Immature natural killer cell (primary cell): ENCODE measurements at regions not wholly inside any gene's neighbourhood (a gene's known extent, or its start where the extent isn't known, plus 50 kb on each side); places are given as distances from the start of the nearest gene placed in this dataset.

ENCODE experiments used
- DNase-seq, 3 donors: peaks; one replicate each; pipeline ENCODE4 v3.0.0; 2022; ENCODE audit warnings: mixed read lengths in 1 of 3
- H3K27ac Mint-ChIP-seq, 6 donors: one replicate each; pipeline ENCODE4 v1.8.0; 2020; ENCODE audit warnings: mixed read lengths in 6 of 6, mild to moderate bottlenecking in 5 of 6, inconsistent platforms in 4 of 6, moderate library complexity in 3 of 6
- H3K27me3 Mint-ChIP-seq, 3 donors: one replicate each; pipeline ENCODE4 v1.8.0; 2020 to 2021; ENCODE audit warnings: low read depth in 3 of 3, mild to moderate bottlenecking in 3 of 3, mixed read lengths in 3 of 3, moderate library complexity in 3 of 3, inconsistent platforms in 1 of 3
- H3K36me3 Mint-ChIP-seq, 3 donors: one replicate each; pipeline ENCODE4 v1.8.0; 2020; ENCODE audit warnings: mixed read lengths in 3 of 3, inconsistent platforms in 2 of 3, mild to moderate bottlenecking in 2 of 3
- H3K4me1 Mint-ChIP-seq, 2 donors: one replicate each; pipeline ENCODE4 v1.8.0; 2020; ENCODE audit warnings: inconsistent platforms in 2 of 2, mild to moderate bottlenecking in 2 of 2, mixed read lengths in 2 of 2, moderate library complexity in 1 of 2
- H3K4me3 Mint-ChIP-seq, 5 donors: one replicate each; pipeline ENCODE4 v1.8.0; 2020; ENCODE audit warnings: mild to moderate bottlenecking in 5 of 5, mixed read lengths in 5 of 5, inconsistent platforms in 3 of 5, moderate library complexity in 3 of 5
- H3K9me3 Mint-ChIP-seq, 6 donors: one replicate each; pipeline ENCODE4 v1.8.0; 2020; ENCODE audit warnings: mild to moderate bottlenecking in 6 of 6, mixed read lengths in 6 of 6, inconsistent platforms in 4 of 6, moderate library complexity in 3 of 6

GRCh38 chr14:53896726-53897125 lies 59.9 kb downstream of the BMP4 start:
- Mint-ChIP-seq H3K9me3 (peaks cover 0 to 6% (median under 1%) of the 10 kb centered on the region in 6 donors), H3K4me3 (no peak overlapping the region), H3K4me1 (no peaks in the 10 kb centered on the region)

GRCh38 chr14:53894456-53894855 lies 62.2 kb downstream of the BMP4 start:
- H3K4me1 Mint-ChIP-seq = no peaks in the 10 kb centered on the region
- no peak overlapping the region for H3K4me3 Mint-ChIP-seq

More at GRCh38 chr14:53896726-53897125, 59.9 kb downstream of the BMP4 start:
- H3K36me3 Mint-ChIP-seq = no peaks in the 10 kb centered on the region
- no peaks in the 10 kb centered on the region for H3K27me3 Mint-ChIP-seq
- no peak overlapping the region for H3K27ac Mint-ChIP-seq
- no peak for DNase-seq

DNA sequence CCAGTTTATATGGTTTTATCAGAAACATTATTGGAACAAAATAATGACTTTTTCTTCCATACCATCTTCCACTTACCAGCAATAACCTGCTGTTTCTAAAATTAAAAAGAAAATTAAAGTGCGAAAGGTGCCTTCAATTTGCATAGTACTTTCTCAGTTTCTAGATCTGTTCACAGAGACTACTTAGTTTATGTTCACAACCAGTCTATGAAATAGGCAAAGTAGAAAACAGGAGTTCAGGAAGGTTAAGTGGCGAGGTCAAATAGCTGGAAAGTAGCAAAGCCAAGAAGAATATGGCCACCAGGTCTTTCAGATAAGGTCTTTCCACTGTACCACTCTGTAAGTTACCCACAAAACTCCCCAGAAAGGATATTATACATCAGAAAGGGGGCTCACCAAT lies 63.3 kb downstream of the BMP4 start:
- H3K9me3 Mint-ChIP-seq = peaks cover 0 to 3% (median 0%) of the 10 kb centered on the region in 6 donors
- H3K27me3 Mint-ChIP-seq = peaks cover 0 to 1% (median 0%) of the 10 kb centered on the region in 3 donors
- no peak overlapping the region for H3K4me3 Mint-ChIP-seq
- no peak overlapping the region for H3K27ac Mint-ChIP-seq
- no peaks in the 10 kb centered on the region for H3K36me3 Mint-ChIP-seq
- no peak for DNase-seq
- no peaks in the 10 kb centered on the region for H3K4me1 Mint-ChIP-seq

More at GRCh38 chr14:53894456-53894855, 62.2 kb downstream of the BMP4 start:
- Mint-ChIP-seq H3K9me3 (peaks cover 0 to 7% (median 0%) of the 10 kb centered on the region in 6 donors), H3K36me3 (no peaks in the 10 kb centered on the region), H3K27me3 (no peaks in the 10 kb centered on the region), H3K27ac (no peak overlapping the region)
- DNase-seq = no peak

GRCh38 chr14:53890611-53891101 lies 66.0 kb downstream of the BMP4 start:
- no peak for DNase-seq
- no peak overlapping the region for H3K27ac Mint-ChIP-seq
- H3K4me3 Mint-ChIP-seq = no peak overlapping the region
- no peaks in the 10 kb centered on the region for H3K4me1 Mint-ChIP-seq
- H3K9me3 Mint-ChIP-seq = peaks cover 3 to 6% (median 5%) of the 10 kb centered on the region in 6 donors
- peaks cover 0 to 1% (median 0%) of the 10 kb centered on the region in 3 donors for H3K27me3 Mint-ChIP-seq
- no peaks in the 10 kb centered on the region for H3K36me3 Mint-ChIP-seq

GRCh38 chr14:53888535-53889386 lies 67.9 kb downstream of the BMP4 start:
- no peaks in the 10 kb centered on the region for H3K36me3 Mint-ChIP-seq
- H3K27me3 Mint-ChIP-seq = peaks cover 0 to 1% (median 0%) of the 10 kb centered on the region in 3 donors
- H3K4me3 Mint-ChIP-seq = no peak overlapping the region
- peaks cover 3 to 6% (median 5%) of the 10 kb centered on the region in 6 donors for H3K9me3 Mint-ChIP-seq
- no peaks in the 10 kb centered on the region for H3K4me1 Mint-ChIP-seq
- no peak for DNase-seq
- H3K27ac Mint-ChIP-seq = no peak overlapping the region

DNA sequence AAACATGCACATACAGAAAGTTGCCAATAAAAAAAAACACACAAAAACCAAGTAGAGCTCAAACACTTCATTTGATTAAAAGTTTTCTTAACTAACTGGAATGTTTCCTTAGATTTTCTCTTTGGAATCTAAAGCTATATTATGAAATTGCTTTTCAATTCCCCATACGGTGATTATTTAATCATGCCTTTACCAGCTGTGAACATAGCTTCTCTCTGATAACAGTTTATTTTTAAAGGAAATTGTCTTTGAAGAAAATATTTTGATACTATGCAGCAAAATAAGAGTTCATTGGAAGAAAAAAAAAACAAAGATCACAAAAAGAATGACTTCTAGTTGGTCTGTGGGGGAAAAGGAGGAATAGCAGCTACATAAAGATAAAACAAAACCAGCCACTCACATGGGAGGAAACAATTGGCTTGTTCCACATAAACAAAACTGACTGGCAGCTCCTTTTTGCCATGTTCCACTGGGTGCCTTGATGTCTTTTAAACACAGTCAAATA lies 71.4 kb downstream of the BMP4 start:
- no peak overlapping the region for H3K4me3 Mint-ChIP-seq
- H3K27ac Mint-ChIP-seq = no peak overlapping the region
- H3K9me3 Mint-ChIP-seq = peaks cover 3 to 6% (median 5%) of the 10 kb centered on the region in 6 donors
- no peak for DNase-seq
- no peaks in the 10 kb centered on the region for H3K4me1 Mint-ChIP-seq
- no peaks in the 10 kb centered on the region for H3K36me3 Mint-ChIP-seq
- H3K27me3 Mint-ChIP-seq = peaks cover 0 to 1% (median 0%) of the 10 kb centered on the region in 3 donors

DNA sequence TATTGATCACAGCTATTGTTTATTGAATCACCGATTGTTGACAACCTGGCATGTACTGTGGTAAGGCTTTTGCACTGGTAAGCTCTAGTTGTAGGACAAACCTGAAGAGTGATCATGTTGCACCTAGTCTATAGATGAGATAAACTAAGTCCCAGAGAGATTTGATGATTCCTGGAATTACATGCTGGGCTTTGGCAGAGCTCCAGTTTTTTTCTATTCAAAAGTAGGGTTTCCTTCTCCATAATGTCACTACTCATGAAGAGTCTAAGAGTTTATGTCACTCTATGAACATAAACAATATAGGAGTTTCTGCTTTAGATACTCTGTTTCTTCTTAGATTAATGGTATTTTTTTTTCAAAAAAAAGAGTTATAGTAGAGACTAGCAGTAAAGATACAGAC lies 72.0 kb downstream of the BMP4 start:
- Mint-ChIP-seq H3K4me3 (no peak overlapping the region), H3K4me1 (no peaks in the 10 kb centered on the region), H3K36me3 (no peaks in the 10 kb centered on the region), H3K9me3 (peaks cover 4 to 6% (median 5%) of the 10 kb centered on the region in 6 donors), H3K27me3 (peaks cover 0 to 1% (median 0%) of the 10 kb centered on the region in 3 donors), H3K27ac (no peak overlapping the region)
- DNase-seq = no peak

- Mint-ChIP-seq H3K4me3 (no peak overlapping the region), H3K36me3 (no peaks in the 10 kb centered on the region)
These were observed 72.9 kb downstream of the BMP4 start for GRCh38 chr14:53883739-53884138.

DNA sequence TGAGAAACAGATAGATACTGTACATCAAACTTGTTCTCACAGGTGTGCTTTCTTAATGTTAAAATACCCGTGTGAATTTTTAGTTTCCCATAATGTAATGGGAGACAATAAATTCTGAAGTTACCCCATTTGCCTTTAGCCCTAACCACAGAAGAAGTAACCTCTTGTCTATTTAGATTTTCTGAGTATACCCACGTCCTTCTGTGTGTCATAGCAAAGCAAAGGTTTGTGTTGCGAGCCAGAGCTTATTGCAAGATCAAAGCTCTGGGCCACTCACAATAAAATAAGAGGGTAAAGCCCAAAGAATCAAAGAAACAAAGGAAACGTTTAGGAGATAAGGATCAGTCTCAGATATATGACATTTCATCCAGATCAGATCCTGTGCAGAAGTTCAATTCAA lies 73.9 kb downstream of the BMP4 start:
- H3K4me3 Mint-ChIP-seq = no peak overlapping the region
- H3K9me3 Mint-ChIP-seq = peaks cover 4 to 8% (median 6%) of the 10 kb centered on the region in 6 donors
- no peaks in the 10 kb centered on the region for H3K36me3 Mint-ChIP-seq
- H3K27ac Mint-ChIP-seq = no peak overlapping the region
- DNase-seq = no peak
- no peaks in the 10 kb centered on the region for H3K4me1 Mint-ChIP-seq
- H3K27me3 Mint-ChIP-seq = peaks cover 0 to 1% (median 0%) of the 10 kb centered on the region in 3 donors

More at GRCh38 chr14:53883739-53884138, 72.9 kb downstream of the BMP4 start:
- H3K9me3 Mint-ChIP-seq = peaks cover 3 to 8% (median 6%) of the 10 kb centered on the region in 6 donors
- H3K27ac Mint-ChIP-seq = no peak overlapping the region
- H3K4me1 Mint-ChIP-seq = no peaks in the 10 kb centered on the region
- DNase-seq = no peak
- no peaks in the 10 kb centered on the region for H3K27me3 Mint-ChIP-seq

- no peaks in the 10 kb centered on the region for H3K36me3 Mint-ChIP-seq
- no peaks in the 10 kb centered on the region for H3K4me1 Mint-ChIP-seq
- H3K27ac Mint-ChIP-seq = no peak overlapping the region
- H3K9me3 Mint-ChIP-seq = peaks cover 3 to 9% (median 6%) of the 10 kb centered on the region in 6 donors
- no peak for DNase-seq
- no peak overlapping the region for H3K4me3 Mint-ChIP-seq
- H3K27me3 Mint-ChIP-seq = peaks cover 0 to 1% (median 0%) of the 10 kb centered on the region in 3 donors
These were observed 74.7 kb downstream of the BMP4 start for GRCh38 chr14:53881921-53882320.

- H3K27ac Mint-ChIP-seq = no peak overlapping the region
- H3K4me1 Mint-ChIP-seq = no peaks in the 10 kb centered on the region
- no peak overlapping the region for H3K4me3 Mint-ChIP-seq
- peaks cover 0 to 8% (median 3%) of the 10 kb centered on the region in 6 donors for H3K9me3 Mint-ChIP-seq
- DNase-seq = no peak
- peaks cover 0 to 3% (median 0%) of the 10 kb centered on the region in 3 donors for H3K36me3 Mint-ChIP-seq
- peaks cover 0 to 1% (median 0%) of the 10 kb centered on the region in 3 donors for H3K27me3 Mint-ChIP-seq
These were observed 75.3 kb downstream of the BMP4 start for GRCh38 chr14:53881161-53881871.

DNA sequence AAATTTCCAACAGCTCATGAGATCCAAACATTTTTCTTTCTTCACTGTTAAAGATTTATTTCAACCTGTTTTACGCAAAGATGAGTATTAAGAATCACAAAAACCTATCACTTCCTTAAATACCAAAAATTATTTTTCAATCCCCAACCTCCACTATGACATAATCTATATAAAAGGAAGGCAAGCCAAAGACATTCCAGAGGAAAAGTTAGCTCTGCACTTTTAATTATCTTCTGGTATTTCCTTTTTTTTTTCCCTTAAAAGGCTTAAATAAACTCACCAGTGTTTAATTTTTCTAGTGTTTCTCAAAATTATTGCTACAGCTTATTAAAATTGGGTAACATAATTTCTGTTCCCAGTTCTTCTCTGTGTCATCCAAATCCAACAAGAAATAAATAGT lies 75.9 kb downstream of the BMP4 start:
- Mint-ChIP-seq H3K9me3 (peaks cover 0 to 8% (median 4%) of the 10 kb centered on the region in 6 donors), H3K4me3 (no peak overlapping the region), H3K27me3 (peaks cover 0 to 1% (median 0%) of the 10 kb centered on the region in 3 donors), H3K27ac (no peak overlapping the region), H3K4me1 (no peaks in the 10 kb centered on the region), H3K36me3 (peaks cover 0 to 3% (median 0%) of the 10 kb centered on the region in 3 donors)
- no peak for DNase-seq

GRCh38 chr14:53879747-53880146 lies 76.9 kb downstream of the BMP4 start:
- Mint-ChIP-seq H3K36me3 (peaks cover 0 to 3% (median 0%) of the 10 kb centered on the region in 3 donors), H3K27ac (no peak overlapping the region), H3K9me3 (peaks cover 0 to 11% (median 5%) of the 10 kb centered on the region in 6 donors), H3K27me3 (peaks cover 0 to 1% (median 0%) of the 10 kb centered on the region in 3 donors), H3K4me1 (no peaks in the 10 kb centered on the region), H3K4me3 (no peak overlapping the region)
- no peak for DNase-seq
